DOHH2 (cell line): ENCODE measurements at regions not wholly inside any gene's neighbourhood (a gene's known extent, or its start where the extent isn't known, plus 50 kb on each side); places are given as distances from the start of the nearest gene placed in this dataset.

Source experiments
- H3F3A ChIP-seq: fragments of 200-600 bp; sonication (generic), shearing (Covaris generic); 2 replicates; pipeline ENCODE4 v1.6.0; 2016; ENCODE audit warnings: antibody characterized with exemption, mild to moderate bottlenecking; ENCODE audit not compliant: control insufficient read depth, insufficient read depth
- H3K27ac ChIP-seq: fragments of 200-600 bp; sonication (generic); 2 replicates; pipeline ENCODE4 v1.5.1; 2014; ENCODE audit warnings: low read depth, mild to moderate bottlenecking, low read length, moderate library complexity
- H3K27me3 ChIP-seq: fragments of 200-600 bp; sonication (generic); 2 replicates; pipeline ENCODE4 v1.6.1; 2014; ENCODE audit warnings: mild to moderate bottlenecking, low read length, mixed read lengths; ENCODE audit not compliant: control insufficient read depth
- H3K36me3 ChIP-seq: fragments of 200-600 bp; sonication (generic); 2 replicates; pipeline ENCODE4 v1.6.1; 2014; ENCODE audit warnings: mild to moderate bottlenecking, low read length, moderate library complexity, mixed read lengths; ENCODE audit not compliant: control insufficient read depth
- H3K4me1 ChIP-seq: fragments of 200-600 bp; sonication (generic); 2 replicates; pipeline ENCODE4 v1.6.1; 2014; ENCODE audit warnings: mild to moderate bottlenecking, low read length, mixed read lengths; ENCODE audit not compliant: control insufficient read depth
- H3K4me2 ChIP-seq: fragments of 200-600 bp; sonication (generic); 2 replicates; pipeline ENCODE4 v1.6.0; 2014; ENCODE audit warnings: mild to moderate bottlenecking, low read length, moderate library complexity
- H3K4me3 ChIP-seq: fragments of 200-600 bp; sonication (generic); 2 replicates; pipeline ENCODE4 v1.5.1; 2014; ENCODE audit warnings: mild to moderate bottlenecking, low read length, mixed read lengths
- H3K79me2 ChIP-seq: fragments of 200-600 bp; sonication (generic); 2 replicates; pipeline ENCODE4 v1.6.1; 2014; ENCODE audit warnings: mild to moderate bottlenecking, low read length, mixed read lengths; ENCODE audit not compliant: control insufficient read depth
- H3K9me2 ChIP-seq: fragments of 200-600 bp; sonication (generic); replicated peaks from 2 replicates; pipeline ENCODE4 v1.6.1; 2014; ENCODE audit warnings: mild to moderate bottlenecking, low read length, mixed read lengths; ENCODE audit not compliant: control insufficient read depth
- H3K9me3 ChIP-seq: fragments of 200-600 bp; sonication (generic); 2 replicates; pipeline ENCODE4 v1.6.1; 2014; ENCODE audit warnings: antibody characterized with exemption, low read length, mixed read lengths; ENCODE audit not compliant: control insufficient read depth, insufficient read depth
- H4K20me1 ChIP-seq: fragments of 200-600 bp; sonication (generic); 2 replicates; pipeline ENCODE4 v1.6.0; 2014; ENCODE audit warnings: low read depth, mild to moderate bottlenecking, antibody characterized with exemption, low read length, moderate library complexity; ENCODE audit not compliant: control insufficient read depth, insufficient read depth
- EZH2phosphoT487 ChIP-seq: fragments of 200-600 bp; sonication (generic); IDR thresholded peaks from 2 replicates; pipeline ENCODE4 v1.6.1; 2017; ENCODE audit warnings: borderline replicate concordance, mild to moderate bottlenecking, antibody characterized with exemption, low read length, moderate library complexity, mixed read lengths
- TF ChIP-seq, protein P1 (sequence below): fragments of 200-600 bp; sonication (generic); IDR thresholded peaks from one replicate; pipeline ENCODE4 v1.5.1; 2014; ENCODE audit warnings: antibody characterized with exemption, mild to moderate bottlenecking, low read depth, low read length; ENCODE audit not compliant: poor library complexity, severe bottlenecking

DNA sequence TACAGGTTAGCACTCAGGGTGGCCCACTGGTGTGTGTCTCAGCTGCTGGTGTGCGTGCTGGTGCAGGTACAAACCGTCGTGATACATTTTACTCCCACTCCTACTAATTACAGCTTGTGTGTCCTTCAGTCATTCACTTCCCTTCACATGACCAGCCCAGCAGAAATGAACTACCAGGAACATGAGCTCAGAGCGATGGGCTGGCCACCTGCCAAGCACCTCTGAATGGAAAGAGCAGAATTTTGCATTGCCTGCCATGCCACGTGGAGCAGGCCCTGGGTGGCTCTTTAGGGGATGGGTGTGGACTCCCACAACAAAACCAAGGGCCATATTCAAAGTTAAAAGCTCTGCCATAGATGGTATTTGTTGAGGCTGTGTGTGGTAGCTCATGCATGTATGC is 58.9 kb upstream of the PGM2 start:
- Histone ChIP-seq H4K20me1 (no peaks in the 10 kb centered on the region), H3F3A (no peaks in the 10 kb centered on the region), H3K79me2 (no peaks in the 10 kb centered on the region), H3K4me1 (no peaks in the 10 kb centered on the region), H3K36me3 (no peaks in the 10 kb centered on the region), H3K4me2 (no peak overlapping the region), H3K9me3 (no peaks in the 10 kb centered on the region), H3K27ac (no peak overlapping the region), H3K9me2 (no peaks in the 10 kb centered on the region), H3K4me3 (no peak overlapping the region), H3K27me3 (no peaks in the 10 kb centered on the region)
- TF ChIP-seq, protein P1, sequence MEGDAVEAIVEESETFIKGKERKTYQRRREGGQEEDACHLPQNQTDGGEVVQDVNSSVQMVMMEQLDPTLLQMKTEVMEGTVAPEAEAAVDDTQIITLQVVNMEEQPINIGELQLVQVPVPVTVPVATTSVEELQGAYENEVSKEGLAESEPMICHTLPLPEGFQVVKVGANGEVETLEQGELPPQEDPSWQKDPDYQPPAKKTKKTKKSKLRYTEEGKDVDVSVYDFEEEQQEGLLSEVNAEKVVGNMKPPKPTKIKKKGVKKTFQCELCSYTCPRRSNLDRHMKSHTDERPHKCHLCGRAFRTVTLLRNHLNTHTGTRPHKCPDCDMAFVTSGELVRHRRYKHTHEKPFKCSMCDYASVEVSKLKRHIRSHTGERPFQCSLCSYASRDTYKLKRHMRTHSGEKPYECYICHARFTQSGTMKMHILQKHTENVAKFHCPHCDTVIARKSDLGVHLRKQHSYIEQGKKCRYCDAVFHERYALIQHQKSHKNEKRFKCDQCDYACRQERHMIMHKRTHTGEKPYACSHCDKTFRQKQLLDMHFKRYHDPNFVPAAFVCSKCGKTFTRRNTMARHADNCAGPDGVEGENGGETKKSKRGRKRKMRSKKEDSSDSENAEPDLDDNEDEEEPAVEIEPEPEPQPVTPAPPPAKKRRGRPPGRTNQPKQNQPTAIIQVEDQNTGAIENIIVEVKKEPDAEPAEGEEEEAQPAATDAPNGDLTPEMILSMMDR, result no peak
- no peak for TF ChIP-seq EZH2phosphoT487

DNA sequence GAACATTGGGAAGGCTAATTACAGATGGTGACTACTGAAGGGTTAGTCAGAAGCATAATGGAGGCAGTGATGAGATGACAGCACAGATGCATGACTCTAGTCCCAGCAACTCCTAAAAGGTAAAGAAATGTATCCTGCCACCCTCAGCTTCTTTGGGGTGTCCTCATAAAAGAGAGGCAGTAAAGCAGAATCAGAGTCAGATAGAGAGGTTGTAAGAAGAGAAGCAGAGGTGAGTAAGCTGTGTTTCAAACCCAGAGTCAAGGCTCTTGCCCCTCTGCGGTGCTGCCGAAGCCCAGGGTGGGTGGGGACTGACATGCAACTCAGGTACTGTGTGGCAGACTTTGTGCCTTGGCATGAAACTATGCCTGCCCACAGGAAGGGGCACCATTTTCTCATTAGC is 59.5 kb upstream of the PGM2 start:
- Histone ChIP-seq H3K4me1 (no peaks in the 10 kb centered on the region), H3K9me2 (no peaks in the 10 kb centered on the region), H3K36me3 (no peaks in the 10 kb centered on the region), H3F3A (no peaks in the 10 kb centered on the region), H3K4me3 (no peak overlapping the region), H3K9me3 (no peaks in the 10 kb centered on the region), H3K27ac (no peak overlapping the region), H3K4me2 (no peak overlapping the region), H4K20me1 (no peaks in the 10 kb centered on the region), H3K79me2 (no peaks in the 10 kb centered on the region), H3K27me3 (no peaks in the 10 kb centered on the region)
- TF ChIP-seq, protein P1, result no peak
- no peak for TF ChIP-seq EZH2phosphoT487

DNA sequence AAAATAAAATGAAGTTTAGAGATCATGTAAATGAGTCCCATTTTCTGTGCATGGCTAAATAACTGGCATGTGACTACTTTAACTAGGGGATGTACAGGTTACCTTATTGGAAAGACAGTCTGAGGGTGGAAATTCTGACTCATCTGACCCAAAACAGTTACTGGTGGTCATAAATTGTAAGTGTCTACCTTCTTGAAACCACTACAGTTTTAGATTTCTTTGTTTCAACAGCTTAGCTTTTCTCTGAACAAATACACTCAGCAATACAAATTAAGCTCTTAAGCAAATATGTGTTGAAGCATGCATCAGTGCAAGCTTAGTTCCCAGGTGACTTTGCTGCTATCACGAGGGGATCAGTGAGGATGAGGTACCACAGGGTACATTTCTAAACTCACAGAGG is 60.7 kb upstream of the PGM2 start:
- Histone ChIP-seq H3K36me3 (no peaks in the 10 kb centered on the region), H3K4me1 (no peaks in the 10 kb centered on the region), H3K27ac (no peak overlapping the region), H3K79me2 (no peaks in the 10 kb centered on the region), H3K27me3 (no peaks in the 10 kb centered on the region), H4K20me1 (no peaks in the 10 kb centered on the region), H3K4me3 (no peak overlapping the region), H3F3A (no peaks in the 10 kb centered on the region), H3K4me2 (no peak overlapping the region), H3K9me2 (no peaks in the 10 kb centered on the region), H3K9me3 (no peaks in the 10 kb centered on the region)
- TF ChIP-seq, protein P1, result no peak
- no peak for TF ChIP-seq EZH2phosphoT487

DNA sequence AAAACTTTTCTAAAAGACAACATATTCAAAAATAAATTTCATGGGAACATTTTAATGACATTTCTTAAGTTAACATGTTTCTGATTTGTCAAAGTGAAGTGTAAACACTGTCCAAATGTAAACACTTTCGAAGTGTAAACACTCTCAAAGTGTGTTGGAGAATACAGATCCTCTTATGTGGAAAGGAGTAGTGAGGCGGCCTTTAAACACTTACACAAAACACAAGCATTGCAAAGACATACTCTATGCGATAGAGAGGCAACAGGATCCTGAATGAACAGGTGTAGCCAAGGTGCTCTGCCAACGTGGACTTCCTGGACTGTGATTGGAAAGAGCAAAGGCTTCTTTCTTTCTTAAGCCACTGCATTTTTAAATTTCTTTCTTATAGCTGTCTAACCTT is 62.7 kb upstream of the PGM2 start:
- no peak overlapping the region for H3K27ac ChIP-seq
- H3K9me2 ChIP-seq, result no peaks in the 10 kb centered on the region
- no peaks in the 10 kb centered on the region for H3K79me2 ChIP-seq
- no peaks in the 10 kb centered on the region for H3K9me3 ChIP-seq
- no peak for TF ChIP-seq EZH2phosphoT487
- TF ChIP-seq, protein P1, result no peak
- no peak overlapping the region for H3K4me2 ChIP-seq
- H3K4me3 ChIP-seq, result no peak overlapping the region
- H3K27me3 ChIP-seq, result no peaks in the 10 kb centered on the region
- no peaks in the 10 kb centered on the region for H3K36me3 ChIP-seq
- H3F3A ChIP-seq, result no peaks in the 10 kb centered on the region
- H3K4me1 ChIP-seq, result no peaks in the 10 kb centered on the region
- no peaks in the 10 kb centered on the region for H4K20me1 ChIP-seq
